Mesodermal cell (in vitro differentiated cells): ENCODE measurements at regions not wholly inside any gene's neighbourhood (a gene's known extent, or its start where the extent isn't known, plus 50 kb on each side); places are given as distances from the start of the nearest gene placed in this dataset.

ENCODE experiments used
- H3K27ac ChIP-seq: 2 replicates; pipeline ENCODE4 v1.7.0; 2013; ENCODE audit warnings: mild to moderate bottlenecking, low read depth, low read length, moderate library complexity; ENCODE audit not compliant: severe bottlenecking
- H3K36me3 ChIP-seq: 2 replicates; pipeline ENCODE4 v1.7.1; 2013; ENCODE audit warnings: mild to moderate bottlenecking, low read length, moderate library complexity; ENCODE audit not compliant: control insufficient read depth, insufficient read depth
- H3K4me1 ChIP-seq: one replicate; pipeline ENCODE4 v1.7.1; 2013; ENCODE audit warnings: mild to moderate bottlenecking, low read length; ENCODE audit not compliant: insufficient read depth, control insufficient read depth, poor library complexity, severe bottlenecking
- H3K4me3 ChIP-seq: 2 replicates; pipeline ENCODE4 v1.7.0; 2013; ENCODE audit warnings: low read length, control low read depth, mild to moderate bottlenecking; ENCODE audit not compliant: insufficient read depth, poor library complexity, severe bottlenecking; ENCODE audit errors: extremely low read depth
- H3K9me3 ChIP-seq: 2 replicates; pipeline ENCODE4 v1.7.1; 2013; ENCODE audit warnings: mild to moderate bottlenecking, low read length, moderate library complexity; ENCODE audit not compliant: control insufficient read depth
- WGBS, 2 experiments: methylation state at CpG; one replicate each; pipeline ENCODE4 v1.1.5; 2013; ENCODE audit warnings: missing lambda C conversion rate in 2 of 2; ENCODE audit not compliant: insufficient coverage in 2 of 2; 5-methylcytosine and 5-hydroxymethylcytosine counted together

DNA sequence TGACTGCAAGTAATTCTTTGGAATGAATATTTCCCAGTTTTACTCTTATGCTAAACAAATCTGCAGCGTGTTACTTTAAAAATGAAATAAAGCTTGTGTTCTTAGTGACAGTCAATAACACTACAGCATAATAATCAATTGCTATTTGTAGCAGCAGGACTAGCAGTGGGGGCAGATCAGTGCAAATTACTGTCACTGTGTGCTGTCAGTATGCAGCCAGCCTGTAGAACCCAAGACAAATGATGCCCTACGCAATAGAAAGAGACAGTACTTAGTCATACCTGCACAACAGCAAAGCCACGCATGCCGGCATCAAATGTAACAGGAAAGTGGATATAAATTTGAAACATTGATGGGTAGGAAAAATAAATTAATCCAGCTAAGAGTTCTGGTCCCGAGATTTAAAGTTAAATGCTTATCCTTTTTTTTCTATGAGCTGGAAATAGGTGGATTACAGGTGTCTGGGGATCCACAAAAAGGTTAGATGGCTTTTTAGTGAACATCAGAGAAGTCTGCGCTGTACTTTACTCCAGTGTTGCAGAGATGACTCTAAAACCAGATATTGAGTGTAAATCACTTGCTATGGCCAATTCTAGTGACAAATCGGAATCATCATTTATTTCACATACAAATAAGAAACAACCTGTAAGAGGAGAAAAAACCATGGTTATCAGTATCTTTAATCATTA is 812.4 kb upstream of the ZEB2 start:
- Histone ChIP-seq H3K9me3 (no peaks in the 10 kb centered on the region), H3K36me3 (no peaks in the 10 kb centered on the region), H3K27ac (no peak overlapping the region), H3K4me3 (no peak overlapping the region), H3K4me1 (no peaks in the 10 kb centered on the region)
- 80 to 81% methylated on average over 1 to 4 of the region's 7 CpGs for WGBS, 2 experiments

DNA sequence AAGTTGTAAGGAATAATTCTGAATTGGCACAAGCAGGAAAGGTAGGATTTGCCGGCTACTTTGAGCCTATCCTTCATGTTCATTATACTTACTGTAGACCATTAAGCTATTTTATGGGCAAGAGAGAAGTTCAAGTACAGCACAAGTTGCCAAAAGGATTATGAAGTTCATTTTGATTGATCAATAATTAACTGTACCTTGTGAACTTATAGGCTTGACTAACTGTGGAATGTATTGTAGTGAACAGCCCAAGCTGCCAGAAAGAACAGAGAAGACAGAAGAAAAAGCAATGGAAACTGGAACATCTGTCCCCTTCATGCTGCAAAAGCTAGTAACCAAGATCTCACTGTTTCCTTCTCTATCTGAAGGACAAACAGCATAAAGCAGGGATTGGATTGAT is 810.1 kb upstream of the ZEB2 start:
- no peak overlapping the region for H3K4me3 ChIP-seq
- no CpG with 5 or more reads among the region's 1 CpG for WGBS, 2 experiments
- H3K27ac ChIP-seq: no peak overlapping the region
- H3K9me3 ChIP-seq: no peaks in the 10 kb centered on the region
- H3K4me1 ChIP-seq: no peaks in the 10 kb centered on the region
- H3K36me3 ChIP-seq: no peaks in the 10 kb centered on the region

DNA sequence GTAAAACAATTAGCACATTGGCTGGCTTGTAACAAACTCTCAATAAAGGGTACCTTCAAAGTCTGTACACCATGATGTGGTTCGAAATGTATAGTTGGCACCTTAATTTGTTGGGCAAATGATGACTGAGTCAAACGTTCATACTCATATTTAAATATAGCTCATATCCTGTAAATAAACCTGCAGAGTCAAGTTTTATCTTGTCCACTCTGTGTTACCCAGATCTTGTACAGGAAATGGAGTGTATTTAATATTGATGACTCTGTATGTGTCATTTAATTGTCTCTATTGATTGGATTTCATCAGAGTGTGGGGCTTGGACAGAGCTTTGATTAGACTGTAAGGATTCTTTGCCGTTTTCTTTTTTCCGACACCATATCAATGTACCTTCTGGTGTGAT is 805.6 kb upstream of the ZEB2 start:
- no CpG with 5 or more reads among the region's 4 CpGs for WGBS, 2 experiments
- Histone ChIP-seq H3K36me3 (no peaks in the 10 kb centered on the region), H3K4me1 (peaks cover 7% of the 10 kb centered on the region), H3K4me3 (no peak overlapping the region), H3K27ac (no peak overlapping the region), H3K9me3 (no peaks in the 10 kb centered on the region)

DNA sequence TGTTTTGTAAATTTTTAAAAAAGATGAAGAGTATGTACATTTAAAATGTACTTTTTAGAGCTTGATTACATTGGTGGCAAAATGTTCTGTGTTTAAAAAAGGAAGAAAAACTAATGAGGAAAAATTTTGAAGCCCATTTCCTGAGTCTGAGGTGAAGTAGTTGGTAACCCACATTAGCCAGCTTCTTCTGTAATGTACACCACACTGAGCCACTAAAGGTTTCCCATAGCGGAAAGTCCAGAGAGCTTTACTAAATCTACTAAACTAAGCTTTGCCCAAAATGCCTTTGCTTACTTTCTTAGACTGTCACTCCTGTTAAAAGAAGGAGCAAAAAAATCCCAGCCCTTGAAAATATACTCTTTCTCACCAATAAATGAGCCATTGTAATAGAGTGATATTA is 804.8 kb upstream of the ZEB2 start:
- Histone ChIP-seq H3K9me3 (no peaks in the 10 kb centered on the region), H3K36me3 (no peaks in the 10 kb centered on the region), H3K4me3 (no peak overlapping the region), H3K27ac (no peak overlapping the region), H3K4me1 (peaks cover 7% of the 10 kb centered on the region)
- WGBS, 2 experiments: 86 to 100% methylated on average over 1 of the region's 1 CpG

DNA sequence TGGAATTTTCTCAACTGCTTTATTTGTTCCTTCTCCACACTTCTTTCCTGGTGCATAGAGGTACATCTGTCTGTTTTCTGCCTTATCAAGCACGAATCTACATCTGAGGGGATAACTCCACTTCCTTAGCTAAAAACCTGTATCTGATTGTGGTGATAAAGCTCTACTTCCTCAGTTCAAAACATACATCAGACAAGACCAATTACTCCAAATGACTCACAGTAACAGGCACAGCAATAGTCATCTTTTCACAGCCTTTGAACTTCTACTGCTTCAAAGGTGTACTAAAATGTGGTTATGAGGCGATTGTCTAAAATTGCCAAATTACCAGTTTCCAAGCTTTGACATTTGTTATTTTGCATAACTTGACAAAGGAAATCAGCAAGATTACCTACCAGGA is 803.6 kb upstream of the ZEB2 start:
- H3K4me1 ChIP-seq: peaks cover 7% of the 10 kb centered on the region
- no peaks in the 10 kb centered on the region for H3K9me3 ChIP-seq
- no peaks in the 10 kb centered on the region for H3K36me3 ChIP-seq
- no peak overlapping the region for H3K27ac ChIP-seq
- no peak overlapping the region for H3K4me3 ChIP-seq
- WGBS, 2 experiments: 100% methylated on average over 1 of the region's 2 CpGs; no CpG with 5 or more reads in 1 of the 2 experiments

DNA sequence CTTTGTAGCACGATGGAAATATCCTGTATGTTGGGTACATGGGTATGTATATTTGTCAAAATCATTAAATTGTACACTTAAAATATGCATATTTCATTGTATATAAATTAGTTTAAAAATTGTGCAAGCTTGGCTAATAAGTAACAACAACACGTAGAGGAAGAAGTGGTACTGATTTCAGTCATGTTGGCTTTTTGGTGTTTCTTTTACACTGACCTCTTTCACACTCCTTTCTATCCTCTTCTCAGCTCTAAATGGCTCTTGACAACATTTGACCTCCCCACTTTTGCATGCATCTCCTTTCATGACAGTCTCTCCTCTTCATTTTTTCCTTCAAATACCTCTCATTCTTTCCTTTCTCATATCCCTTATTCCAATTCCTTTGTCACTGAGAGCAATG is 801.4 kb upstream of the ZEB2 start:
- no CpG with 5 or more reads among the region's 2 CpGs for WGBS, 2 experiments
- no peak overlapping the region for H3K27ac ChIP-seq

DNA sequence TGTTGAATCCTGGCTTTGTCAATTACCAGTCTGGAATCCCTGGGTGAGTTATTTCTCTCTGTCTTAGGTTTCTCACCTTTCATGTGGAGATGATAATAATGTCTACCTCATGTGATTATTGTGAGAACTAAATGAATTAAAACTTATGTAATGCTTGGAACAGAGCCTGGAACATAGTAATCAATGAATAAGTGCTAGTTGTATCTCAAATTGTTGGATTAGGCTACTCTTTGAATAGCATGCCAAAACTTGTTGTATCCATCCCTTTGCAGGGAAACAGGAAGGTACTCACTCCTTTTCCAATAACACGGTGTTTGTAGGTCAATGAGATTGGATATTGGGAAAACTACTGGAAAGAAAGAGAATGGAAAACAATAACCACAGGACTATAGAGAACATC is 796.6 kb upstream of the ZEB2 start:
- H3K4me1 ChIP-seq: no peaks in the 10 kb centered on the region
- H3K9me3 ChIP-seq: peaks cover 7% of the 10 kb centered on the region
- H3K36me3 ChIP-seq: no peaks in the 10 kb centered on the region
- H3K27ac ChIP-seq: no peak overlapping the region
- no peak overlapping the region for H3K4me3 ChIP-seq
- WGBS, 2 experiments: no CpG with 5 or more reads among the region's 1 CpG

More for the DNA sequence above, 801.4 kb upstream of the ZEB2 start:
- no peaks in the 10 kb centered on the region for H3K9me3 ChIP-seq
- H3K4me3 ChIP-seq: no peak overlapping the region
- peaks cover 7% of the 10 kb centered on the region for H3K4me1 ChIP-seq
- H3K36me3 ChIP-seq: no peaks in the 10 kb centered on the region

DNA sequence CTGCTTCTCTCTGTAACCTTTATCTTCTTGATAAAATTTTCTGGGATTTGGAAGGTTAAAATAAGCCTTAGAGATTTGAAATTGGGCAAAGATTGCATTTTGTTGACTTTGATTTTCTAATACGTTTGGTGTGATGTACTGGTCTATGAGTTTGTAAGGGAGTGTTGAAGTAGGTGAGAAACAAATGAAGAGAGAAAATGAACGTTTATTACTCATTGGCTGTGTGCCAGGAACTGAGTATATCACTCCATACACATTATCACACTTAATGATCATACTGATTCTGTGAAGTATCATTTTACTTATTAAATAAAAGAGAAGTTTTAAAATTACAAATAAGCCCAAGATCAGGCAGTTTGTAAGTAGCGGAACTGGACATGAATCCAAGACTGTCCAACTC is 795.1 kb upstream of the ZEB2 start:
- H3K27ac ChIP-seq: no peak overlapping the region
- no peak overlapping the region for H3K4me3 ChIP-seq
- no peaks in the 10 kb centered on the region for H3K36me3 ChIP-seq
- peaks cover 7% of the 10 kb centered on the region for H3K9me3 ChIP-seq
- WGBS, 2 experiments: 92 to 100% methylated on average over 1 of the region's 3 CpGs
- no peaks in the 10 kb centered on the region for H3K4me1 ChIP-seq

DNA sequence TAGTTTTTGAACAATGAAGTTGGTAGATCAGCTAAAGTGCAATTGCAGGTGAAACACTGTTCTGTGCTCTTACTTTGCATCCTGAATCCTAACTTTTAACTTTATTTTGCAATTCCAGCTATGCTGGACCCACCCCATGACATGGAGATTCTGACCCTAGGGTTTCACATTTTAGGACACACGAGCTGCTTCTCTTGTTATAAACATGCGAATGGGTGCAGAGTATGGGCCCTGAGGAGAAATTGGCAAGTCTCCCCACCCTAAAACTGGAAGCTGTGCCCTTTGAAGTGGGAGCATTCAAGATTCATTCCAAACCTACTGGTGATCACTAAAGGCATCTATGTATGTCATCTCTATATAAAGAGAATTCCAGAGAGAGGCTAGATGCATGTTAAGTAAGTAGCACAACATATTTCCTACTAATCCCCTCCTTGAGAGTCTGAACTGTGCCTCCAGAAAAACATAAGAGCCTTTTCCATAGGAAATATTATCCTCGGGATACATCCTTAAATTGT is 794.3 kb upstream of the ZEB2 start:
- H3K4me3 ChIP-seq: no peak overlapping the region
- H3K9me3 ChIP-seq: peaks cover 7% of the 10 kb centered on the region
- 86% methylated on average over 2 of the region's 3 CpGs; no CpG with 5 or more reads in 1 of the 2 experiments for WGBS, 2 experiments
- no peaks in the 10 kb centered on the region for H3K4me1 ChIP-seq
- H3K27ac ChIP-seq: no peak overlapping the region
- H3K36me3 ChIP-seq: no peaks in the 10 kb centered on the region

DNA sequence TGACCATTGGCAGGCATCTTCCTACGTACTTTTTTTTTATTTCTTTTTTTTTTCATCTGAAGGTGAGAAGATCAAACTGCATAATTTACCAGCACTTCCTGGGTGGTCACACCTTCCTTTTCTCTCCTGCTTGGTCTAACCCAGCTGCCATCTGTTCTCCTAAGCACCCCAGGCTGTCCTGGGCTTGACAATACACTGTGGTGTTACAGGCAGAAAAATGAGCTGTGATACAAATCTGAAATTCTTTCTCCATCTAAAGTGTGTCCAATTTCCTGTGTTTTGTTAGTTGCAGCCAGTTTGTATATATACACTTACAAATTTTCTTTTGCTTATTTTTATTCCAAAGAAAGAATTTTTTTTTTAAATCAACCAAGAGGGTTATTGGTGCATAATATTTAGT is 786.0 kb upstream of the ZEB2 start:
- H3K36me3 ChIP-seq: no peaks in the 10 kb centered on the region
- no peaks in the 10 kb centered on the region for H3K9me3 ChIP-seq
- no peak overlapping the region for H3K4me3 ChIP-seq
- H3K27ac ChIP-seq: no peak overlapping the region
- no peaks in the 10 kb centered on the region for H3K4me1 ChIP-seq
- WGBS, 2 experiments: 60% methylated on average over 1 of the region's 1 CpG; no CpG with 5 or more reads in 1 of the 2 experiments

DNA sequence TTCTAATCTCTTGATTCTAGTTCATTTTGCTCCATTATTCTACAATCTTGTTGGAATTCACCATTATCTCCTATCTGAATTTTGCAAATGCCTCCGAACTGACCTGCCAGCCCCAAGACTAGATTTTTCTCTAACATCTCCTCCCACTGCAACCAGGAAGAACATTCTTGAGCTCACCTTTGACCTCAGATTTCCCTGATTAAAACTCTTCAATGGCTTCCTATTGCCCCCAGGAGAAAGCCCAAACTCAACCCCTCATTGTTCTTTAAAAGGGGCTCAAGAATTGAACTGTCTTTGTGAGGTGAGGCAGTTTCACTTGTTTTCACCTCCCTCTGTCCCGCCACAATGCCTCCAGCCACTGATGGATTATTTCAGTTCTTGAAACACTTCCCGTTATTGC is 784.6 kb upstream of the ZEB2 start:
- Histone ChIP-seq H3K36me3 (no peaks in the 10 kb centered on the region), H3K4me3 (no peak overlapping the region), H3K27ac (no peak overlapping the region), H3K9me3 (no peaks in the 10 kb centered on the region), H3K4me1 (no peaks in the 10 kb centered on the region)
- WGBS, 2 experiments: 53 to 66% methylated on average over 3 of the region's 3 CpGs
